ENCODE measurements at regions not wholly inside any gene's neighbourhood (a gene's known extent, or its start where the extent isn't known, plus 50 kb on each side); places are given as distances from the start of the nearest gene placed in this dataset.

DNA sequence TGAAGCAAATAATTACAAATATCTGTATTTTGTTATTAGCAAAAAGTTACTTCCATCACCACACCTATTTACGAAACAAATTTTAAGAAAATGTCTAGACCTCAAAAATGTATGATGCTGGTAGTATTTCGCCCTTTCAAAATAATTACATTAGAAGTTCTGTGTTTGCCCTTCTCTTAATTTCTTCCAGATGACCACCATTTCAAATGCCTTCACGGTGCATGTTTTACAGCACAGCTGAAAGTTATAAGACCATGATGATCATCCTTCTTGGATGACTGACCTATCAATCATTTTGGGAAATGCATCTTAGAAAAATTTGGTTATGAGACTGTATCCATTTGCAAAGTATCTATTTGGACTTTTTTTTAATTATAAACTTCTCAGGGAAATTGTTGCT, 390.8 kb downstream of the SLITRK6 start:
- no peak for DNase-seq (ENCODE audit: extremely low read depth in 1 of 2, low read depth in 1 of 2)

GRCh38 chr13:85406269-85406975, 392.8 kb downstream of the SLITRK6 start:
- no peak for DNase-seq (ENCODE audit: extremely low read depth in 1 of 2, low read depth in 1 of 2)

- no peak for DNase-seq (ENCODE audit: extremely low read depth in 1 of 2, low read depth in 1 of 2)
Observed at GRCh38 chr13:85405316-85405897, 393.8 kb downstream of the SLITRK6 start.

GRCh38 chr13:85386424-85386823, 412.8 kb downstream of the SLITRK6 start:
- no peak for DNase-seq (ENCODE audit: extremely low read depth in 1 of 2, low read depth in 1 of 2)

GRCh38 chr13:85383291-85383690, 415.9 kb downstream of the SLITRK6 start:
- DNase-seq (ENCODE audit: extremely low read depth in 1 of 2, low read depth in 1 of 2) = no peak

DNA sequence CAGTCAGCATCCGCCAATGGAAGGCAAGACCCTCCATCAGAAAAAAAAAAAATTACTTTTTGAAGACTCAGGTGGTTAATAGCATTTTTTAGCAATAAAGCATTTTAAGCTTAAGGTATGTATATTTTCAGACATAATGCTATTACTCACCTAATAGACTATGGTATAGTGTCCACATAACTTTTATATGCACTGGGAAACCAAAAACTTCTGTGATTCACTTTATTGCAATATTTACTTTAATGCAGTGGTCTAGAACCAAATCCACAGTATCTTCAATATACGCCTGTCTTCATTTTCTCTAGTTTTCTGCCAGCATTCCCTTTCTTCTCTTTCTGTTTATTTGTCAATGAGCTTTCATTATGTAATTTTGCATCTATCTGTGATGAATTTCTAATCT, 418.1 kb downstream of the SLITRK6 start:
- DNase-seq (ENCODE audit: extremely low read depth in 1 of 2, low read depth in 1 of 2) = no peak

GRCh38 chr13:85379991-85380390, 419.2 kb downstream of the SLITRK6 start:
- no peak for DNase-seq (ENCODE audit: extremely low read depth in 1 of 2, low read depth in 1 of 2)

- DNase-seq (ENCODE audit: extremely low read depth in 1 of 2, low read depth in 1 of 2) = no peak
Observed at GRCh38 chr13:85379433-85379832, 419.8 kb downstream of the SLITRK6 start.

- no peak for DNase-seq (ENCODE audit: extremely low read depth in 1 of 2, low read depth in 1 of 2)
Observed at GRCh38 chr13:85377783-85378182, 421.4 kb downstream of the SLITRK6 start.

DNA sequence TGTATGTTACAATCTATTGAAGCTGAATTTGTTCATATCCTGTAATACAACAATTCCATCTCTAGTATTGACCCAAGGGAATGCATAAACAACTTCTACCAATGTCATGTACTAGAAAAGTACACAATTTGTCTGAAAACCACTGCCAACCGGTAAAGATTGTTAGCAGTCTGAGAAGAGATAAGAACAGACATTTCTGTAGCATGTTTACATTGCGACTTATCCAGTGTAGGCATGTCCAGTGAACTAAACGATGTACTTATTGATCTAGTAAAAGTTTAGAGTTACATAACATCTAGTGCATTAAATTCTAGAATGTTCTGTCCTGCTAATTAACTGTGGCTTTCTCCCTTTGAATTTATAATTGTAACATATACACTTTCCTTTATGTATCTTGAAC, 425.9 kb downstream of the SLITRK6 start:
- no peak for DNase-seq (ENCODE audit: extremely low read depth in 1 of 2, low read depth in 1 of 2)

DNA sequence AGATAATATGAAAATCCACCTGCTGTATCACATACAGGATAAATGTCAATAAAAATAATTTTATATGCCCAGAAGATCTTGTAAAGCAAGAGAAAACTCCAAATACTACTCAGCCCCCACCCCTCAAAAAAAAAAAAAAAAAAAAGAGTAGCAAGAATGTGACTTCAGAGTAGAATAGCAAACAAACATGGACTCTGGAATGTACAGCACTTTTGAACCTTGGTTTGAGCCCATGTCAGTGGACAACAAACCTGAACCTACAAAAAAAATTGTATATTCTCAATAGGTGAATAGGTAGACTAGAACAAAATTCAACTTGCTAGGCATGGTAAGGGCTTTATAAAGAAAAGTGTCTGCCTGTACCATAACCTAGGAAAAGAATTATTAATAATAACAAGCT, 428.0 kb downstream of the SLITRK6 start:
- no peak for DNase-seq (ENCODE audit: extremely low read depth in 1 of 2, low read depth in 1 of 2)

DNA sequence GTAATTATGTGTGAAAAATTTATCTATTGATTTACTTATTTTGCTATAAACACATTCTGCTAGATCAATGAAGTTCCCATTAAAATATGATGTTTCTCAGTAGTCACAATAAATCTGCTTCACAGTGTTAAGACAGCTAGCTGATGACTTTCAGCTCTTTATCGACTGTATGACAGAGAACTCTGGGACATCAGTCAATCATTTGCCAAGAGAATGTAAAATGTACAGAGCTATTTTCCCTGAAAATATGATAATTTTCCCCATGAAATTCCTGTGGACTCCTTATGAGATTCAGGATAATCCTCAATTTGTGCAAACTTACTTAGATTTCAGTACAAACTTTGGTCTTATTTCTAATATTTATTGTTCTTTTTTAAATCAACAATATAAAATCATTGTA, 430.5 kb downstream of the SLITRK6 start:
- no peak for DNase-seq (ENCODE audit: extremely low read depth in 1 of 2, low read depth in 1 of 2)

DNA sequence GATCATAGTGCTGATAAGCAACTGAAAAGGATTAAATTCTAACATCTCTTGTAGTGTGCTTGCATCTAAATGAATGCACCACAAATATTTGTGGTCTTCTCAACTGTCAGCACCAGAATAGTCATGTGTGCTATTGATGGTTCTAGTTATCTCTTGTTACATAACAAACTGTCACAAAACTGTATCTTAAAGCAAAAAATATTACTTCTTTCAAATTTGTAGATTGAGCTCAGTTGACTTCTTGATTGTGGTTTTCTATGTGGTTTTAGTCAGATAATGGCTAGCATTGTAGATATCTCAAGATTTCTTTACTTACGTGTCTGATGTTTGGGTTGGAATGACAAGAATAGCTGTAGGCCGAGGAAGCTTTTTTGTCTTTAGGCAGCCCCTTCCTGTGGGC, 431.3 kb downstream of the SLITRK6 start:
- no peak for DNase-seq (ENCODE audit: extremely low read depth in 1 of 2, low read depth in 1 of 2)

DNA sequence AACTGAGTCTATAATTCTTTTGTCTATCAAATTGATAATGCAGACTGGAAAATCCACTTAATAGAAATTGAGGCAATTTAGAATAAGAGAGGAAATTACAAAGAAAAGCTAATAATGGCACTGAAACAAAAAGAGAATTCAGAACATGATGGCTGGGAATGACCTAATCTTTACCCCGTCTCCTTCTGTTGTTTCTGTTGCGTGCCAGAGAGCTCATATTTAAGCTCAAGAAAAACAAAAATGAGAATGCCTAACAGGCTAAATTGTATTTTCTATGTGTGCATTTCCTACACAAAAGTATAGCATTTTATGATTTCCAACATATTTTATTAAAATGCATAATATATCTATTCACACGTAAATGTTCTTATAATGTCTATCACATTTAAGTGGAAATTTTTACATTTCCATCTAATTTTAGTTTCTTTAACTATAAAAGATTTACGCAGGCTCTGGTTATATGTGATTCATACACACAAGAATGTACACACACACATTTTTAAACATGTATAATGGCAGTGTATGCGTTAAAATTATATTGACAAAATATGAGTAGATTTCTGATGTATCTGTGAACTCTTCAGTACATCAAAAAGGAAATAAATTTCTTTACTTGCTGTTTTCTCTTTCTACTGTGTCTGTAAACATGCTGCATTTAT, 432.3 kb downstream of the SLITRK6 start:
- no peak for DNase-seq (ENCODE audit: extremely low read depth in 1 of 2, low read depth in 1 of 2)

- DNase-seq (ENCODE audit: extremely low read depth in 1 of 2, low read depth in 1 of 2) = no peak
Observed at GRCh38 chr13:85363504-85363903, 435.7 kb downstream of the SLITRK6 start.

DNA sequence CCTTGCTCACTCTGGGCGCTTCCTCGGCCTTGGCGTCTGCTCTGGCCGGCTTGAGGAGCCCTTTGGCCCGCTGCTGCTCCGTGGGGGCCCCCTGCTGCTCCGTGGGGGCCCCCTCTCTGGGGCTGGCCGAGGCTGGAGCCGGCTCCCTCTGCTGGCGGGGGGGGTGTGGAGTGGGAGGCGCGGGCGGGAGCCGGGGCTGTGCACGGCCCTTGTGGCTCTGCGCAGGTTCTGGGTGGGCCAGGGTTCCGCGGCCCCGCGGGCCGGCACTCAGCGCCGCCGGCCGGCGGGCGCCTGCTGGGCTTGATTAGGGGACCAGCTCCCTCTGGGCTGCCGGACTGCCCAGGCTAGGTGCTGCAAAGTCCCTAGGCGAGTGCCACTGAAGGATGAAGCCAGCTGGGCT, 436.2 kb downstream of the SLITRK6 start:
- DNase-seq (ENCODE audit: extremely low read depth in 1 of 2, low read depth in 1 of 2) = no peak

DNA sequence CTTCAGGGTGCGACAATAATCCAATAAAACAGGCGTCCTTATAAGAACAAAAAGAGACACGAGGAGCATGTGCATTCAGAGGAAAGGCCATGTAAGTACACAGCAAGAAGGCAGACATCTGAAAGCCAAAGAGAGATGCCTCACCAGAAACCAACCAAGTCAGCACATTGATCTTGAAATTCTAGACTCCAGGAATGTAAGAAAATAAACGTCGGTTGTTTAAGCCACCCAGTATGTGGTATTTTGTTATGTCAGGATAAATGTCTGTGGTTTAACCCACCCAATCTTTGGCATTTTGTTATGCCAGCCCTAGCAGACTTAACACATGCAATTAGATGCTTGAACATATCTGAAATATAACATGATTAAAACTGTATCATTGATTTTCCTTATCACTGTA, 452.0 kb downstream of the SLITRK6 start:
- DNase-seq (ENCODE audit: extremely low read depth in 1 of 2, low read depth in 1 of 2) = no peak

DNA sequence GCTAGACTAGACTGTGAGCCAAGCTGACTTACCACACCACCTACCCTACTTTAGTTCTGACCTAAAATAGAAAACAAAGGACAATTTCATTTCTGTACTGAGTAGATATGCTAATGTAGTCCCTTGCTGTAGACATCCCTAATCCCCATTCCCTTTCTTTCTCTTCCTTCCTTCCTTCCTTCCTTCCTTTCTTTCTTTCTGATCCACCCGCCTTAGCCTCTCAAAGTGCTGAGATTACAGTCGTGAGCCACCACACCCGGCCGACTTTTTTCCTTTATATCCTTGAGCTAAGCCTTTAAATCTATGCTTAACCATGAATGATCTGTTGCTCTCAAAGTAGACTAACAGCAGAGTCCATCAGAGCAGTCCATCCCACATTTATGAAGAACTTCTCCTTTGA, 465.0 kb downstream of the SLITRK6 start:
- DNase-seq (ENCODE audit: extremely low read depth in 1 of 2, low read depth in 1 of 2) = no peak

DNA sequence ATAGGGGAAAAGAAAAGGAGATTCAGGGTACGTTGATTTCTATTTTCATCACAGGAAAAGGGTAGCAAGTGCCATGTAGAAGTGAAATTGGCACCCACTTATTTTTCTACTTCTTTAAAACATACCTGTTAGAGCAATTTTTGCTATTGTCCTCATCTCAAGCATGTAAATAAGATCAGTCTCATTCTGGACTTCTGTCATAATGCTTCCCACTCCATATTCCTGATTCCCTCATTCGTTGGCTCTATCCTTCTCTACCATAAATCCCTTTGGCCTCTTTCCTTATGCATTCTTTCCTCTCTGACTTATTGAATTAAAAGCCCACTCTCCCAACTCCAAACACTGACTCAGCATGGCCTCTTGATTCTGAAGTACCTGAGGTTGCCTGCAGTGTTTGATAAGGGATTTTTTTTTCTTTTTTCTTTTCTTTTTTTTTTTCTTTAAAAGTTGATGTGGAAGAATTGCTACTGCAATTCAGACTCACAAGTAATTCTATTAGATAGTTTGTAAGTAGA, 465.7 kb downstream of the SLITRK6 start:
- DNase-seq (ENCODE audit: extremely low read depth in 1 of 2, low read depth in 1 of 2) = no peak

GRCh38 chr13:85332615-85333014, 466.6 kb downstream of the SLITRK6 start:
- no peak for DNase-seq (ENCODE audit: extremely low read depth in 1 of 2, low read depth in 1 of 2)

- DNase-seq (ENCODE audit: extremely low read depth in 1 of 2, low read depth in 1 of 2) = no peak
Observed at GRCh38 chr13:85321734-85322133, 477.5 kb downstream of the SLITRK6 start.

DNA sequence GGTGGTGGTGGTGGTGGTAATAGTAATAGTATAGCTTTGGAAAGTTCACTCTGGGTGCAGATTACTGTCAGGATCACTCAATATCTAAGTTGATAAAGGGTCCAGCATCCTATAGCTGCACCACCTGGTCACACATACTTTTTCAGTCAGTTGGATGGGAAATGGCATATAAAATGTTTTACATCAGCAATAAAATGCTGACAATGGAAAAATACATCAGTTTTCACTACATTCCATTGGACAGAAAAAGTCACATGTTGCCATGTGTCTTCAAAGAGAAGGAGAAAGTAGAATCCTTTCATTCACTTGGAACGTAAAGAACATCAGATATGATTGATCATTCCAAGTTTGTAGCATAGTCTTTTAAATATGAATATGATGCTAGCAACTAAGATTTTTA, 481.4 kb downstream of the SLITRK6 start:
- no peak for DNase-seq (ENCODE audit: extremely low read depth in 1 of 2, low read depth in 1 of 2)
